HG03097 (cell line): ENCODE measurements at regions not wholly inside any gene's neighbourhood (a gene's known extent, or its start where the extent isn't known, plus 50 kb on each side); places are given as distances from the start of the nearest gene placed in this dataset.
A peak's percentile ranks its signal among the peaks of the same experiment; 100 is the strongest.

Source experiments
- ATAC-seq: cut with Tn5 transposase; IDR thresholded peaks from one replicate; pipeline ENCODE4 v1.9.1; 2021; ENCODE audit not compliant: unreplicated experiment, low FRiP score

DNA sequence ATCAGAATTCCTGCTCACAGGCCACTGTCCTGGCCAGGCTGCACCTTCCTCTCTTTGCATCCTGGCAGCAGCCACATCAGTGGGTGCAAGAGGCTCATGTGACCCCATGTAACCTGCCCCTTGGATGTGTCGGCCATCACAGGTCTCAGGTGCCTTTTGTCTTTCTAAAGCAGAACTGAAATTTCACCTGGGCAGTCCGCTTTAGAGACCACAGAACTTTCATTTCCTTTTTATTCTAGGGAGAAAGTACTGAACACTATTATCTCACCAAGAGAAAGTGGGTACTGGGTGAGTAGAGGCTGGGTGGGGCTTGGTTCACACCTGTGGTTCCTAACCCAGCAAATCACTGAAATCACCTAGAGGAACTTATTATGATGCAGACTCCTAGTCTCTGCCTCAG is 51.7 kb upstream of the NUP160 start:
- ATAC-seq, result peak; percentile 95
